Liver (tissue), 8 donors: ENCODE measurements at regions not wholly inside any gene's neighbourhood (a gene's known extent, or its start where the extent isn't known, plus 50 kb on each side); places are given as distances from the start of the nearest gene placed in this dataset.

Source experiments
- DNase-seq: peaks from one replicate; pipeline ENCODE4 v3.0.0-alpha.2; 2017; ENCODE audit warnings: low spot score
- H3K27ac ChIP-seq, 2 donors: one replicate each; pipeline ENCODE4 v1.7.0; 2013; ENCODE audit warnings: inconsistent platforms in 2 of 2, low read length in 2 of 2, control low read depth in 1 of 2, low read depth in 1 of 2, mild to moderate bottlenecking in 1 of 2
- H3K27me3 ChIP-seq, 4 donors: one replicate each; pipeline versions ENCODE4 v1.6.1 to v1.7.0; 2013; ENCODE audit warnings: low read length in 3 of 4, inconsistent platforms in 1 of 4, mild to moderate bottlenecking in 1 of 4, moderate library complexity in 1 of 4; ENCODE audit not compliant: control insufficient read depth in 4 of 4, insufficient read depth in 4 of 4
- H3K36me3 ChIP-seq, 4 donors: one replicate each; pipeline versions ENCODE4 v1.6.1 to v1.7.0; 2013; ENCODE audit warnings: low read length in 3 of 4, mild to moderate bottlenecking in 3 of 4, low read depth in 1 of 4, moderate library complexity in 1 of 4; ENCODE audit not compliant: control insufficient read depth in 4 of 4, insufficient read depth in 3 of 4
- H3K4me1 ChIP-seq, 4 donors: one replicate each; pipeline versions ENCODE4 v1.6.1 to v1.7.0; 2013; ENCODE audit warnings: low read length in 3 of 4, mild to moderate bottlenecking in 3 of 4, moderate library complexity in 1 of 4; ENCODE audit not compliant: control insufficient read depth in 4 of 4, insufficient read depth in 4 of 4
- H3K4me3 ChIP-seq, 3 donors: one replicate each; pipeline versions ENCODE4 v1.6.1 to v1.7.0; 2013; ENCODE audit warnings: low read length in 3 of 3, control low read depth in 1 of 3, low read depth in 1 of 3, mild to moderate bottlenecking in 1 of 3
- H3K9ac ChIP-seq, 2 donors: one replicate each; pipeline ENCODE4 v1.7.0; 2013; ENCODE audit warnings: low read length in 2 of 2, mild to moderate bottlenecking in 2 of 2, moderate library complexity in 2 of 2, control low read depth in 1 of 2, low read depth in 1 of 2
- H3K9me3 ChIP-seq, 4 donors: one replicate each; pipeline versions ENCODE4 v1.6.1 to v1.7.0; 2013; ENCODE audit warnings: low read length in 3 of 4; ENCODE audit not compliant: control insufficient read depth in 4 of 4
- EGR1 ChIP-seq, 2 donors: IDR thresholded peaks; 2 replicates each; pipeline ENCODE4 v1.6.1; 2016 to 2018; ENCODE audit warnings: antibody characterized with exemption in 2 of 2, low read depth in 2 of 2
- FOXA1 ChIP-seq: IDR thresholded peaks from 2 replicates; pipeline ENCODE4 v1.6.1; 2016; ENCODE audit warnings: antibody characterized with exemption
- FOXA2 ChIP-seq: IDR thresholded peaks from 2 replicates; pipeline ENCODE4 v1.6.1; 2016; ENCODE audit warnings: antibody characterized with exemption
- GABPA ChIP-seq, 2 donors: IDR thresholded peaks in 1 of 2; conservative IDR thresholded peaks in 1 of 2; 2 replicates each; pipeline ENCODE4 v1.6.1; 2016; ENCODE audit warnings: antibody characterized with exemption in 2 of 2, mild to moderate bottlenecking in 1 of 2, moderate library complexity in 1 of 2
- HNF4A ChIP-seq, 2 donors: conservative IDR thresholded peaks; 2 replicates each; pipeline ENCODE4 v1.6.1; 2016; ENCODE audit warnings: antibody characterized with exemption in 2 of 2, mild to moderate bottlenecking in 2 of 2
- HNF4G ChIP-seq: IDR thresholded peaks from 2 replicates; pipeline ENCODE4 v1.6.1; 2016; ENCODE audit warnings: antibody characterized with exemption
- JUND ChIP-seq, 2 donors: IDR thresholded peaks; 2 replicates each; pipeline ENCODE4 v1.6.1; 2016; ENCODE audit warnings: antibody characterized with exemption in 2 of 2
- NR2F2 ChIP-seq: IDR thresholded peaks from 2 replicates; pipeline ENCODE4 v1.6.1; 2016; ENCODE audit warnings: antibody characterized with exemption
- RAD21 ChIP-seq, 2 donors: IDR thresholded peaks; 2 replicates each; pipeline ENCODE4 v1.6.1; 2016; ENCODE audit warnings: antibody characterized with exemption in 2 of 2, mild to moderate bottlenecking in 2 of 2
- RXRA ChIP-seq, 2 donors: IDR thresholded peaks; 2 replicates each; pipeline ENCODE4 v1.6.1; 2017 to 2018; ENCODE audit warnings: antibody characterized with exemption in 2 of 2, mild to moderate bottlenecking in 1 of 2
- SP1 ChIP-seq: IDR thresholded peaks from 2 replicates; pipeline ENCODE4 v1.6.1; 2018; ENCODE audit warnings: antibody characterized with exemption, mild to moderate bottlenecking
- TAF1 ChIP-seq: conservative IDR thresholded peaks from 2 replicates; pipeline ENCODE4 v1.6.1; 2016; ENCODE audit warnings: antibody characterized with exemption, mild to moderate bottlenecking
- YY1 ChIP-seq: IDR thresholded peaks from 2 replicates; pipeline ENCODE4 v1.6.1; 2016; ENCODE audit warnings: antibody characterized with exemption, mild to moderate bottlenecking
- WGBS: extraction: QIAGEN DNeasy Blood & Tissue Kit; methylation state at CpG from one replicate; pipeline ENCODE4 v1.1.7; 2013; 5-methylcytosine and 5-hydroxymethylcytosine counted together
- TF ChIP-seq, protein P1 (sequence below): IDR thresholded peaks from 2 replicates; pipeline ENCODE4 v1.6.1; 2016; ENCODE audit warnings: antibody characterized with exemption
- TF ChIP-seq, protein P2 (sequence below): IDR thresholded peaks from 2 replicates; pipeline ENCODE4 v1.6.1; 2016; ENCODE audit warnings: antibody characterized with exemption
- TF ChIP-seq, protein P3 (sequence below): IDR thresholded peaks from 2 replicates; pipeline ENCODE4 v1.6.1; 2016; ENCODE audit warnings: antibody characterized with exemption, mild to moderate bottlenecking
- TF ChIP-seq, protein P4 (sequence below): IDR thresholded peaks from 2 replicates; pipeline ENCODE4 v1.6.1; 2016; ENCODE audit warnings: antibody characterized with exemption
- TF ChIP-seq, protein P5 (sequence below): fragments of 150-350 bp; IDR thresholded peaks from 2 replicates; pipeline ENCODE4 v1.5.1; 2017; ENCODE audit warnings: improper control_type of control experiment, low read depth, low read length; ENCODE audit not compliant: missing input control
- donor health status: healthy.
- donor health status: healthy.
- donor health status: healthy.
- donor health status: healthy.
- donor health status: healthy.

DNA sequence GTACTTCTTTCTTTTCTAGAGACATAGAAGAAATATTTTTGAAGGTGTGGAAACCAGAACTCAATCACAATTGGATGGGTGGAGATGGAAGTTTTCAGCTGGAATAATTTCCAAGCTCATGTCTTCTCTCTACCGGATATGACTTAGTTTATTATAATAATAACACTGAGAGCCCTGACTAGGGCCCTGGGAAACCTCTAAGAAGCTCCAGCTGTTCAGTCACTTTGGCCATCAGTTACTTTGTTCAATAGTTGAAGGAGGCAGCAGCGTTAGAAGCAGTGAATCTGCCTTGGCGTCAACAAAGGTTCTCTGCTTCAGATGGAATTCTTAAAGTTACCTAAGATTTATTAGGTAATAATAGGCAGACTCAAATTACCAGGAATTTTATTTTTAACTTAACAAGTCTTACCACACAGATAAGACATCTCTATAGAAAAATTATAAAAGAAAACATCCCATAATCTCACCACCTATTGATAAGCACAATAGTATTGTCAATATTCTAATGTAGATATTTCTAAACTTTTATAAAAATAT lies 293.8 kb upstream of the CHAC2 start:
- Histone ChIP-seq H3K4me3 (no peak overlapping the region), H3K27ac (no peak overlapping the region), H3K27me3 (no peaks in the 10 kb centered on the region), H3K36me3 (no peaks in the 10 kb centered on the region), H3K9ac (no peak overlapping the region), H3K4me1 (no peaks in the 10 kb centered on the region), H3K9me3 (no peaks in the 10 kb centered on the region)
- no peak for DNase-seq
- no peak for TF ChIP-seq FOXA2
- TF ChIP-seq TAF1, result no peak
- WGBS, result 83% methylated on average over 3 of the region's 3 CpGs

DNA sequence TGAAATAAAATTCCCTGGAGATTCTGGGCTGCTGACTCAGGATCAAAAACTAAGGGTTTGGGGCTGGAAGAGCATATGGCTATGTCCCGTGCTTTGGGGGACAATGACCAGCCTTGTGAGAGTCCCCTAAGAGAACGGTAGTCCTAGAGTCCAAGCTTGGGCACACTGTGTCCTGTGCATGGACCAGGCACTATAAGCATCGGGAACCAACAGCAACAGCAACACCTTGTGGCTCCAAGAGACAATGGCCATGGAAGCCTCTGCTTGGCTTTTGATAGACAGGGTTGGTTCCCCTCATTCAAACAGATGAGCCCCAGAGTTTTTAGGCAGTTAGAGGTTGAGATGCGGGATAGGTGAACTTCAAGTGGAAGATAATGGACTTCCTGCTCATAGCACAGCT lies 294.4 kb upstream of the CHAC2 start:
- WGBS, result 48% methylated on average over 4 of the region's 4 CpGs
- Histone ChIP-seq H3K36me3 (no peaks in the 10 kb centered on the region), H3K4me1 (no peaks in the 10 kb centered on the region), H3K9ac (no peak overlapping the region), H3K27me3 (no peaks in the 10 kb centered on the region), H3K4me3 (no peak overlapping the region), H3K9me3 (no peaks in the 10 kb centered on the region), H3K27ac (no peak overlapping the region)
- no peak for TF ChIP-seq HNF4G
- no peak for TF ChIP-seq NR2F2
- TF ChIP-seq, protein P1, sequence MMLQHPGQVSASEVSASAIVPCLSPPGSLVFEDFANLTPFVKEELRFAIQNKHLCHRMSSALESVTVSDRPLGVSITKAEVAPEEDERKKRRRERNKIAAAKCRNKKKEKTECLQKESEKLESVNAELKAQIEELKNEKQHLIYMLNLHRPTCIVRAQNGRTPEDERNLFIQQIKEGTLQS, result no peak
- TF ChIP-seq RXRA (IDR thresholded peaks at IDR 0.05), result no peak
- no peak for TF ChIP-seq TAF1
- TF ChIP-seq EGR1 (IDR thresholded peaks at IDR 0.05; ENCODE audit: low read depth in 2 of 2), result no peak
- peak in 1 of 2 donors; percentile 42 for TF ChIP-seq HNF4A (conservative IDR thresholded peaks at IDR 0.05)
- TF ChIP-seq, protein P2, sequence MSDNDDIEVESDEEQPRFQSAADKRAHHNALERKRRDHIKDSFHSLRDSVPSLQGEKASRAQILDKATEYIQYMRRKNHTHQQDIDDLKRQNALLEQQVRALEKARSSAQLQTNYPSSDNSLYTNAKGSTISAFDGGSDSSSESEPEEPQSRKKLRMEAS, result no peak
- TF ChIP-seq YY1, result no peak
- peak; percentile 66 to 78 for TF ChIP-seq RAD21 (IDR thresholded peaks at IDR 0.05)
- no peak for TF ChIP-seq FOXA1
- TF ChIP-seq FOXA2, result no peak
- TF ChIP-seq, protein P3, sequence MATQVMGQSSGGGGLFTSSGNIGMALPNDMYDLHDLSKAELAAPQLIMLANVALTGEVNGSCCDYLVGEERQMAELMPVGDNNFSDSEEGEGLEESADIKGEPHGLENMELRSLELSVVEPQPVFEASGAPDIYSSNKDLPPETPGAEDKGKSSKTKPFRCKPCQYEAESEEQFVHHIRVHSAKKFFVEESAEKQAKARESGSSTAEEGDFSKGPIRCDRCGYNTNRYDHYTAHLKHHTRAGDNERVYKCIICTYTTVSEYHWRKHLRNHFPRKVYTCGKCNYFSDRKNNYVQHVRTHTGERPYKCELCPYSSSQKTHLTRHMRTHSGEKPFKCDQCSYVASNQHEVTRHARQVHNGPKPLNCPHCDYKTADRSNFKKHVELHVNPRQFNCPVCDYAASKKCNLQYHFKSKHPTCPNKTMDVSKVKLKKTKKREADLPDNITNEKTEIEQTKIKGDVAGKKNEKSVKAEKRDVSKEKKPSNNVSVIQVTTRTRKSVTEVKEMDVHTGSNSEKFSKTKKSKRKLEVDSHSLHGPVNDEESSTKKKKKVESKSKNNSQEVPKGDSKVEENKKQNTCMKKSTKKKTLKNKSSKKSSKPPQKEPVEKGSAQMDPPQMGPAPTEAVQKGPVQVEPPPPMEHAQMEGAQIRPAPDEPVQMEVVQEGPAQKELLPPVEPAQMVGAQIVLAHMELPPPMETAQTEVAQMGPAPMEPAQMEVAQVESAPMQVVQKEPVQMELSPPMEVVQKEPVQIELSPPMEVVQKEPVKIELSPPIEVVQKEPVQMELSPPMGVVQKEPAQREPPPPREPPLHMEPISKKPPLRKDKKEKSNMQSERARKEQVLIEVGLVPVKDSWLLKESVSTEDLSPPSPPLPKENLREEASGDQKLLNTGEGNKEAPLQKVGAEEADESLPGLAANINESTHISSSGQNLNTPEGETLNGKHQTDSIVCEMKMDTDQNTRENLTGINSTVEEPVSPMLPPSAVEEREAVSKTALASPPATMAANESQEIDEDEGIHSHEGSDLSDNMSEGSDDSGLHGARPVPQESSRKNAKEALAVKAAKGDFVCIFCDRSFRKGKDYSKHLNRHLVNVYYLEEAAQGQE, result no peak
- TF ChIP-seq, protein P4, sequence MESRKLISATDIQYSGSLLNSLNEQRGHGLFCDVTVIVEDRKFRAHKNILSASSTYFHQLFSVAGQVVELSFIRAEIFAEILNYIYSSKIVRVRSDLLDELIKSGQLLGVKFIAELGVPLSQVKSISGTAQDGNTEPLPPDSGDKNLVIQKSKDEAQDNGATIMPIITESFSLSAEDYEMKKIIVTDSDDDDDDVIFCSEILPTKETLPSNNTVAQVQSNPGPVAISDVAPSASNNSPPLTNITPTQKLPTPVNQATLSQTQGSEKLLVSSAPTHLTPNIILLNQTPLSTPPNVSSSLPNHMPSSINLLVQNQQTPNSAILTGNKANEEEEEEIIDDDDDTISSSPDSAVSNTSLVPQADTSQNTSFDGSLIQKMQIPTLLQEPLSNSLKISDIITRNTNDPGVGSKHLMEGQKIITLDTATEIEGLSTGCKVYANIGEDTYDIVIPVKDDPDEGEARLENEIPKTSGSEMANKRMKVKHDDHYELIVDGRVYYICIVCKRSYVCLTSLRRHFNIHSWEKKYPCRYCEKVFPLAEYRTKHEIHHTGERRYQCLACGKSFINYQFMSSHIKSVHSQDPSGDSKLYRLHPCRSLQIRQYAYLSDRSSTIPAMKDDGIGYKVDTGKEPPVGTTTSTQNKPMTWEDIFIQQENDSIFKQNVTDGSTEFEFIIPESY, result no peak
- TF ChIP-seq JUND (IDR thresholded peaks at IDR 0.05), result no peak
- TF ChIP-seq, protein P5, sequence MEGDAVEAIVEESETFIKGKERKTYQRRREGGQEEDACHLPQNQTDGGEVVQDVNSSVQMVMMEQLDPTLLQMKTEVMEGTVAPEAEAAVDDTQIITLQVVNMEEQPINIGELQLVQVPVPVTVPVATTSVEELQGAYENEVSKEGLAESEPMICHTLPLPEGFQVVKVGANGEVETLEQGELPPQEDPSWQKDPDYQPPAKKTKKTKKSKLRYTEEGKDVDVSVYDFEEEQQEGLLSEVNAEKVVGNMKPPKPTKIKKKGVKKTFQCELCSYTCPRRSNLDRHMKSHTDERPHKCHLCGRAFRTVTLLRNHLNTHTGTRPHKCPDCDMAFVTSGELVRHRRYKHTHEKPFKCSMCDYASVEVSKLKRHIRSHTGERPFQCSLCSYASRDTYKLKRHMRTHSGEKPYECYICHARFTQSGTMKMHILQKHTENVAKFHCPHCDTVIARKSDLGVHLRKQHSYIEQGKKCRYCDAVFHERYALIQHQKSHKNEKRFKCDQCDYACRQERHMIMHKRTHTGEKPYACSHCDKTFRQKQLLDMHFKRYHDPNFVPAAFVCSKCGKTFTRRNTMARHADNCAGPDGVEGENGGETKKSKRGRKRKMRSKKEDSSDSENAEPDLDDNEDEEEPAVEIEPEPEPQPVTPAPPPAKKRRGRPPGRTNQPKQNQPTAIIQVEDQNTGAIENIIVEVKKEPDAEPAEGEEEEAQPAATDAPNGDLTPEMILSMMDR, result peak; percentile 40
- TF ChIP-seq SP1, result no peak
- no peak for TF ChIP-seq GABPA (IDR thresholded peaks at IDR 0.05 in 1 of 2, conservative IDR thresholded peaks at IDR 0.05 in 1 of 2)
- DNase-seq, result no peak
